Spleen (tissue), 11 donors: ENCODE measurements at regions not wholly inside any gene's neighbourhood (a gene's known extent, or its start where the extent isn't known, plus 50 kb on each side); places are given as distances from the start of the nearest gene placed in this dataset.
A peak's percentile ranks its signal among the peaks of the same experiment; 100 is the strongest.

Experiments used
- DNase-seq: peaks from one replicate; pipeline ENCODE4 v3.0.0-alpha.2; 2020
- H3K27ac ChIP-seq, 8 donors: fragments of 200-600 bp; sonication (generic) in 7 of 8; 1 replicate in 4 of 8; 2 replicates in 4 of 8; pipeline versions ENCODE4 v1.5.0 to v1.8.0; 2016 to 2021; ENCODE audit warnings: inconsistent platforms in 4 of 8, mild to moderate bottlenecking in 4 of 8, moderate library complexity in 1 of 8
- H3K27me3 ChIP-seq, 7 donors: fragments of 200-600 bp; sonication (generic) in 6 of 7; replicated peaks in 1 of 7; 1 replicate in 4 of 7; 2 replicates in 3 of 7; pipeline versions ENCODE4 v1.5.0 to v1.8.0; 2016 to 2021; ENCODE audit warnings: inconsistent platforms in 3 of 7, mild to moderate bottlenecking in 1 of 7
- H3K36me3 ChIP-seq, 6 donors: fragments of 200-600 bp; sonication (generic) in 5 of 6; 1 replicate in 4 of 6; 2 replicates in 2 of 6; pipeline versions ENCODE4 v1.5.0 to v1.8.0; 2016 to 2021; ENCODE audit warnings: inconsistent platforms in 2 of 6
- H3K4me1 ChIP-seq, 6 donors: fragments of 200-600 bp; sonication (generic) in 5 of 6; 1 replicate in 3 of 6; 2 replicates in 3 of 6; pipeline versions ENCODE4 v1.5.0 to v1.8.0; 2016 to 2021; ENCODE audit warnings: inconsistent platforms in 3 of 6
- H3K4me3 ChIP-seq, 8 donors: fragments of 200-600 bp; sonication (generic) in 7 of 8; 1 replicate in 4 of 8; 2 replicates in 4 of 8; pipeline versions ENCODE4 v1.5.0 to v1.8.0; 2016 to 2021; ENCODE audit warnings: inconsistent platforms in 4 of 8, mild to moderate bottlenecking in 4 of 8, moderate library complexity in 2 of 8
- H3K9me3 ChIP-seq, 8 donors: fragments of 200-600 bp; sonication (generic) in 7 of 8; 1 replicate in 4 of 8; 2 replicates in 4 of 8; pipeline versions ENCODE4 v1.5.0 to v1.8.0; 2016 to 2021; ENCODE audit warnings: inconsistent platforms in 4 of 8
- POLR2A ChIP-seq, 3 donors: fragments of 450-650 bp; IDR thresholded peaks; one replicate each; pipeline ENCODE4 v1.5.1; 2017; ENCODE audit warnings: antibody characterized with exemption in 3 of 3, mild to moderate bottlenecking in 1 of 3
- POLR2AphosphoS5 ChIP-seq, 3 donors: sonication (generic); formaldehyde crosslinking; IDR thresholded peaks; one replicate each; pipeline ENCODE4 v1.5.1; 2017; ENCODE audit warnings: antibody characterized with exemption in 3 of 3
- WGBS, 5 donors: extraction: QIAGEN DNeasy Blood & Tissue Kit in 3 of 5; methylation state at CpG; one replicate each; pipeline versions ENCODE4 v1.1.5 to v1.1.7; 2013 to 2018; 5-methylcytosine and 5-hydroxymethylcytosine counted together
- intact Hi-C: fragments of 100-400 bp; cut with DNase I; formaldehyde crosslinking; loops from one replicate; pipeline ENCODE4 v1.15.0; 2023; ENCODE audit warnings: low total_unique reads
- TF ChIP-seq, protein P1 (sequence below), 11 experiments: fragments of 200-600 bp in 7 of 11; fragments of 450-650 bp in 4 of 11; sonication (generic) in 4 of 11; IDR thresholded peaks in 8 of 11; conservative IDR thresholded peaks in 3 of 11; 1 replicate in 7 of 11; 2 replicates in 4 of 11; pipeline versions ENCODE4 v1.4.0 to v1.8.0; 2016 to 2021; ENCODE audit warnings: antibody characterized with exemption in 11 of 11, inconsistent platforms in 4 of 11, mild to moderate bottlenecking in 1 of 11
- donor health status: healthy with polysubstance abuse.
- donor health status: DM: no; HTN: no; CAD: no; lungs with moderate emphysema.
- donor health status: DM: no; HTN: no; CAD: no.
- donor health status: Bipolar disorder and iron deficiency.
- donor health status: healthy.
- donor health status: DM: no; HTN: no; CAD: no.
- donor health status: DM: yes; HTN: yes; CAD: no.

GRCh38 chr13:111917901-111918300 is 149.0 kb upstream of the SOX1 start:
- no peak for TF ChIP-seq POLR2A (IDR thresholded peaks at IDR 0.05)
- TF ChIP-seq POLR2AphosphoS5 (IDR thresholded peaks at IDR 0.05), result no peak
- TF ChIP-seq, protein P1, sequence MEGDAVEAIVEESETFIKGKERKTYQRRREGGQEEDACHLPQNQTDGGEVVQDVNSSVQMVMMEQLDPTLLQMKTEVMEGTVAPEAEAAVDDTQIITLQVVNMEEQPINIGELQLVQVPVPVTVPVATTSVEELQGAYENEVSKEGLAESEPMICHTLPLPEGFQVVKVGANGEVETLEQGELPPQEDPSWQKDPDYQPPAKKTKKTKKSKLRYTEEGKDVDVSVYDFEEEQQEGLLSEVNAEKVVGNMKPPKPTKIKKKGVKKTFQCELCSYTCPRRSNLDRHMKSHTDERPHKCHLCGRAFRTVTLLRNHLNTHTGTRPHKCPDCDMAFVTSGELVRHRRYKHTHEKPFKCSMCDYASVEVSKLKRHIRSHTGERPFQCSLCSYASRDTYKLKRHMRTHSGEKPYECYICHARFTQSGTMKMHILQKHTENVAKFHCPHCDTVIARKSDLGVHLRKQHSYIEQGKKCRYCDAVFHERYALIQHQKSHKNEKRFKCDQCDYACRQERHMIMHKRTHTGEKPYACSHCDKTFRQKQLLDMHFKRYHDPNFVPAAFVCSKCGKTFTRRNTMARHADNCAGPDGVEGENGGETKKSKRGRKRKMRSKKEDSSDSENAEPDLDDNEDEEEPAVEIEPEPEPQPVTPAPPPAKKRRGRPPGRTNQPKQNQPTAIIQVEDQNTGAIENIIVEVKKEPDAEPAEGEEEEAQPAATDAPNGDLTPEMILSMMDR (IDR thresholded peaks at IDR 0.05 in 8 of 11, conservative IDR thresholded peaks at IDR 0.05 in 3 of 11), result no peak
- peak; percentile 64 for DNase-seq
- WGBS, 5 donors, result 83 to 88% (median 84%) methylated on average over 13 to 16 of the region's 16 CpGs
- intact Hi-C loops, result no loop called here
- Histone ChIP-seq H3K27me3 (peaks cover 0 to 31% (median 0%) of the 10 kb centered on the region in 7 donors), H3K9me3 (no peaks in the 10 kb centered on the region), H3K36me3 (no peaks in the 10 kb centered on the region), H3K4me3 (no peak overlapping the region), H3K4me1 (no peaks in the 10 kb centered on the region), H3K27ac (no peak overlapping the region)

DNA sequence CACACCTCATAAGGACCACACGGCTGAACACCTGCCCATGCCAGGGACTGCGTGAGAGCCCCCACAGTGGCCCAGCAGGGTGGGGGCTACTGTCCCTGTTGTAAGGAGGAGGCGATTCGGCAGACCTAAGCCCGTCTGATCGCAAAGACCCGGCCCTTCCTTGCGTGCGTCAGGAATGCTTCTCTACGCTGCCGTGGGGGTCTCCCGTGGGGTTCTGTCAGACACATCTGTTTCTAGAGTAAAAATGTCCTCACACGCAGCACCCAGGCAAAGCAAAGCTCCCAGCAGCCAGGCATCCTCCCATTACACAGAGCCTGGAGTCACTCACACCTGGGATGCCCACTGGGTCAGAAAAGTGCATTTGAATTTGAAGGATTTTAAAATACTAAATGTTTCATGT is 147.7 kb upstream of the SOX1 start:
- no peak for DNase-seq
- H3K4me1 ChIP-seq, result no peaks in the 10 kb centered on the region
- H3K4me3 ChIP-seq, result no peak overlapping the region
- TF ChIP-seq POLR2A (IDR thresholded peaks at IDR 0.05), result no peak
- WGBS, 5 donors, result 88 to 92% (median 90%) methylated on average over 9 to 13 of the region's 13 CpGs
- intact Hi-C loops, result no loop called here
- no peak overlapping the region for H3K27ac ChIP-seq
- H3K36me3 ChIP-seq, result no peaks in the 10 kb centered on the region
- no peaks in the 10 kb centered on the region for H3K9me3 ChIP-seq
- peaks cover 0 to 29% (median 0%) of the 10 kb centered on the region in 7 donors for H3K27me3 ChIP-seq

DNA sequence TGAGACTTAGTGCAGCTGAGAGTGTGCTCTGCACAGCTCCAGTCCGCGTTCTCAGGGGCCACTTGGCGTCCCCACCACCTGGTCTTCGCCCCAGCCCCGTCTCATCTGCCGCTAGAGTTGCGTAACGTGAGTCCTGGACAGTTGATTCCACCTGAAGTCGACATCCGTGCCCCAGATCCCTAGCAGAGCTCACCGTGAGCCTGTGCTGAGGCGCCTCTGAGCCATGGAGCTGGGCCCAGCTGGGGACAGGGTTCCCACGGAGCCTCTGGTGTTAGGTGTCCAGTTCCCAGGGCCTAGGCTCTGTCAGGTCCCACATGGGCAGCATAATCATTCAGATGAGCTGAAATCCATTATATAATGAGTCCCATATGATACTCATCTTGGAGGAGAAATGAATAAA is 147.1 kb upstream of the SOX1 start:
- Histone ChIP-seq H3K4me1 (no peaks in the 10 kb centered on the region), H3K4me3 (no peak overlapping the region), H3K27me3 (peaks cover 0 to 29% (median 0%) of the 10 kb centered on the region in 7 donors), H3K36me3 (no peaks in the 10 kb centered on the region), H3K27ac (no peak overlapping the region), H3K9me3 (no peaks in the 10 kb centered on the region)
- intact Hi-C loops, result no loop called here
- TF ChIP-seq, protein P1 (IDR thresholded peaks at IDR 0.05 in 8 of 11, conservative IDR thresholded peaks at IDR 0.05 in 3 of 11), result no peak
- TF ChIP-seq POLR2A (IDR thresholded peaks at IDR 0.05), result no peak
- no peak for TF ChIP-seq POLR2AphosphoS5 (IDR thresholded peaks at IDR 0.05)
- DNase-seq, result no peak
- WGBS, 5 donors, result 66 to 89% (median 83%) methylated on average over 13 of the region's 13 CpGs

DNA sequence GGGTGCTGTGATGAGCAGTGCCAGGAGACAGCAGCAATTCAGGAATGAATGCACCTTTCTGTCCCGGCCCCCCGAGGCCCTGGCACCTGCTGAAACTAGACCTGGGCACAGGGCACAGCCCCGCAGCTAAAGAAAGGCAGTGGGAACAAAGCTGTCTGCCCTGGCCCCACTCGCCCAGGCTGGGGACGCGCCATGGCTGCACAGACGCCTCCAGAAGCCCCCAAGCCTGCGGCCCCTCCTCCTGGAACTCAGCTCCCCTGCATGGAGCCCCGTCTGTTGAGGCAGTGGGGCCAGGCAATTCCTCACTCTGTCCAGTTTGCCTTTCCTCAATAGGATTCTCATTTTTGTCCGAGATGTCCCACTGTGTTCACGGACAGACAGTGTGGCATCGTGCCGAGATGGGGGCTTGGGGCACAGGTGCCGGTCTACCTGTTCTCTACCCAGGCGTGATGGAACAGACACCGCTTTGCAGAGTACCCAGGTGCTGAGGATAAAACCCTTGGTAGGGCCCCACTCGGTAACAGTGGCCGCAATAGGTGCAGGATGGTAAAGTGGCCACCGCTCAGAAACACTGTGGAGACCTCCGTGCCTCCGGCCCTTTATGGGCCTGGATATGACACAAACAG is 146.5 kb upstream of the SOX1 start:
- no peak for DNase-seq
- no peak overlapping the region for H3K4me3 ChIP-seq

More for the DNA sequence above, 146.5 kb upstream of the SOX1 start:
- no peak overlapping the region for H3K27ac ChIP-seq
- 81 to 84% (median 83%) methylated on average over 20 to 21 of the region's 21 CpGs for WGBS, 5 donors
- no peaks in the 10 kb centered on the region for H3K4me1 ChIP-seq
- TF ChIP-seq POLR2A (IDR thresholded peaks at IDR 0.05) (no peak), POLR2AphosphoS5 (IDR thresholded peaks at IDR 0.05) (no peak)
- TF ChIP-seq, protein P1 (IDR thresholded peaks at IDR 0.05 in 8 of 11, conservative IDR thresholded peaks at IDR 0.05 in 3 of 11), result no peak
- intact Hi-C loops, result no loop called here
- H3K36me3 ChIP-seq, result no peaks in the 10 kb centered on the region
- H3K9me3 ChIP-seq, result no peaks in the 10 kb centered on the region
- H3K27me3 ChIP-seq, result peaks cover 0 to 29% (median 0%) of the 10 kb centered on the region in 7 donors
